Mesothelial cell of epicardium (in vitro differentiated cells): ENCODE measurements at regions not wholly inside any gene's neighbourhood (a gene's known extent, or its start where the extent isn't known, plus 50 kb on each side); places are given as distances from the start of the nearest gene placed in this dataset.

Experiments
- DNase-seq, 2 experiments: peaks; one replicate each; pipeline ENCODE4 v3.0.0; 2021; ENCODE audit warnings: low spot score in 2 of 2; ENCODE audit not compliant: unreplicated experiment in 2 of 2
- H3K27ac Mint-ChIP-seq: 2 replicates; pipeline ENCODE4 v1.8.0; 2021; ENCODE audit warnings: mixed read lengths
- H3K27me3 Mint-ChIP-seq: 2 replicates; pipeline ENCODE4 v1.8.0; 2021; ENCODE audit warnings: low read depth, mixed read lengths
- H3K36me3 Mint-ChIP-seq: 2 replicates; pipeline ENCODE4 v1.8.0; 2021; ENCODE audit warnings: mixed read lengths
- H3K4me1 Mint-ChIP-seq: 2 replicates; pipeline ENCODE4 v1.8.0; 2021; ENCODE audit warnings: mixed read lengths
- H3K4me3 Mint-ChIP-seq: 2 replicates; pipeline ENCODE4 v1.8.0; 2021; ENCODE audit warnings: mild to moderate bottlenecking, moderate library complexity, mixed read lengths
- H3K9me3 Mint-ChIP-seq: 2 replicates; pipeline ENCODE4 v1.8.0; 2021; ENCODE audit warnings: mixed read lengths
- TF ChIP-seq, protein P1 (sequence below): fragments of 200-600 bp; sonication (generic); IDR thresholded peaks from one replicate; pipeline ENCODE4 v1.5.0; 2021; ENCODE audit warnings: antibody characterized with exemption; ENCODE audit not compliant: unreplicated experiment

DNA sequence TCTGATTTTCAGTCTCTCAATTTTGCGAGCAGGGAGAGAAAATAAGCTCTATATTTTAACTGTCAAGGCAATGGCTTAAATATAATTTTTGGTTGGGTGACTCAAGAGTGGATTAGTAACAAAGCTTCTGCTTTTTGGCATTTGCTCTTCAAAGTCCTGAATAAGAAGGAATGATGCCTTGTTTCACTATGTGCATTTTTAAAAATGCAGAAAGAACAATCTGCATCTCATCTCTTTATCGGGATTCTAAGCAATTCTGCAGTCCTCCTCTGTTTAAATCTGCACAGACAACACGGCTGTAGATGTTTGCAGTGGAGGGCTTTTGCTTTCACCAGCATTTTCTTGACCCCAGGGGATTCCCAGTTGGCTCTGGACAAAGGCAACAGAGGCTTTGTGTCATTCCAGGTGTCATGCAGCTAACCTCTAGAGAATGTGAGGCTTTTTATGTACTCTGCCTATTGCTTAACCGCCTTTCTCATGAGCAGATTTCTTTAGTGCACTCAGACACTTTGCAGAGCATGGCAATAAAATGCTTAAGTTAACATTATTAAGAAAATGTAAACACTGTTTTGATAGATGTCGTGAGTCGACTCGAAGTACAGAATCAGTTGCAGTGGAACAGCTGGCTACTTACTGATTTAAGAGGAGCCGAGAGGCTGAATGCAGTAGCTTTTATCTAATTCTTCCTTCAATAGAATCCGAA is 783.2 kb upstream of the NEGR1 start:
- no peak for DNase-seq

DNA sequence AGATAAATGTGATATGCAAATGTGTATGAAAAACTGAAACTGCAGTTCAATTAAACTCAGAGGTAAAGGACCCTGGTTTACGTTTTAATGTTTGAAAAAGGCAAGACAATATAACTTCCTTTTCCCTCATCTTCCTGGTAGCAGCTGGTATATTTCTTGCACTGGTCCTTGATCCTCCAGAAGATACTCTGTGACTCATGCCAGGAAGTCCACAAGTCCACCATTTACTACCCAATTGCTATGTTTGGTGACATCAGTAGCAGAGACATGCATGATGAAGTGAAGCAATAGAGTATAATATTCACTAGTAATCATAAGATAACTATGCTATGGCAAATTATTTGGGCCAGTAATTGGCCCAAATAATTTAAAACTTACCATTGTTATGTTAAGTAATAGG is 774.5 kb upstream of the NEGR1 start:
- Mint-ChIP-seq H3K4me1 (no peaks in the 10 kb centered on the region), H3K27me3 (no peaks in the 10 kb centered on the region), H3K27ac (no peak overlapping the region), H3K36me3 (peaks cover 7% of the 10 kb centered on the region), H3K4me3 (no peak overlapping the region), H3K9me3 (peaks cover 22% of the 10 kb centered on the region)
- TF ChIP-seq, protein P1, sequence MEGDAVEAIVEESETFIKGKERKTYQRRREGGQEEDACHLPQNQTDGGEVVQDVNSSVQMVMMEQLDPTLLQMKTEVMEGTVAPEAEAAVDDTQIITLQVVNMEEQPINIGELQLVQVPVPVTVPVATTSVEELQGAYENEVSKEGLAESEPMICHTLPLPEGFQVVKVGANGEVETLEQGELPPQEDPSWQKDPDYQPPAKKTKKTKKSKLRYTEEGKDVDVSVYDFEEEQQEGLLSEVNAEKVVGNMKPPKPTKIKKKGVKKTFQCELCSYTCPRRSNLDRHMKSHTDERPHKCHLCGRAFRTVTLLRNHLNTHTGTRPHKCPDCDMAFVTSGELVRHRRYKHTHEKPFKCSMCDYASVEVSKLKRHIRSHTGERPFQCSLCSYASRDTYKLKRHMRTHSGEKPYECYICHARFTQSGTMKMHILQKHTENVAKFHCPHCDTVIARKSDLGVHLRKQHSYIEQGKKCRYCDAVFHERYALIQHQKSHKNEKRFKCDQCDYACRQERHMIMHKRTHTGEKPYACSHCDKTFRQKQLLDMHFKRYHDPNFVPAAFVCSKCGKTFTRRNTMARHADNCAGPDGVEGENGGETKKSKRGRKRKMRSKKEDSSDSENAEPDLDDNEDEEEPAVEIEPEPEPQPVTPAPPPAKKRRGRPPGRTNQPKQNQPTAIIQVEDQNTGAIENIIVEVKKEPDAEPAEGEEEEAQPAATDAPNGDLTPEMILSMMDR, result no peak
- DNase-seq, result no peak

More for the DNA sequence above, 783.2 kb upstream of the NEGR1 start:
- Mint-ChIP-seq H3K4me1 (peaks cover 12% of the 10 kb centered on the region), H3K36me3 (peaks cover 9% of the 10 kb centered on the region), H3K4me3 (peak overlapping the region; percentile 13), H3K27ac (no peak overlapping the region), H3K9me3 (peaks cover 20% of the 10 kb centered on the region), H3K27me3 (no peaks in the 10 kb centered on the region)
- TF ChIP-seq, protein P1, result no peak

DNA sequence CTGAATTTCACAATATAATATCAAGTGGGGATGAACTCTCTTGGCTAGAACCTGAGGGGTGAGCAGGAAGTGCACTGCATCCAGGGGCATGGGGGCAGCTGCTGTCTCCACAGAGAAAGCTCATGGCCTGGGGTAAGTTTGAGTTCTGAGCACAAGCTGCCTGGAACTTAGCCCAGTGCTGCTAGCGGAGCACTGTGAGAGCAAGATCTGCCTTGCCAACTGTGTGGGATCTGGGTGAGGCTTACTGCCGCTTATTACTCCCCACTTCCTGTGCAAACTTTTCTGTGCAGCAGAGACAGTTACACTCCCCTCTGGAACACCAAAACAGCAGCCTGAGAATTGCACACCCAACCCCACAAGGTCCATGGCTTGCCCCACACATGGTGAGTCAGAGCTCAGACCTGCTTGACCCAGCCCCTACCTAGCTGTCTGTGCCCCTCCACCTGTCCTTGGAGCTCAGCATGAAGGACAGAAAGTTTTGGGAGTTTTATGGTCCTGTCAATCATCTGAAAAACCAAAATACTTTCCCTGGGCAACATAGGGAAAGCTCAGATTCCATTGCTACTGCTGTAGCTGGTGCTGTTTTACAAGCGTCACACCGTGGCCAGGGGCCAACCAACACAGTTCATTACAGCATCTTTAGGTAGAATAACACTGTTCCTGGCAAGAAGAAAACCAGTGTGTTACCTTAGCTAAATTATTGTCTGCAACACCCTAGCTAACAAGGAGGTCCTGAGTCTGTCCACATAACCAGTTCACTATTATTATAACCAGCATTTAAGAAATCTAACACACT is 762.1 kb upstream of the NEGR1 start:
- Mint-ChIP-seq H3K4me1 (peaks cover 3% of the 10 kb centered on the region), H3K9me3 (peaks cover 6% of the 10 kb centered on the region), H3K4me3 (no peak overlapping the region), H3K36me3 (no peaks in the 10 kb centered on the region), H3K27me3 (no peaks in the 10 kb centered on the region), H3K27ac (no peak overlapping the region)
- no peak for DNase-seq
- TF ChIP-seq, protein P1, result no peak

DNA sequence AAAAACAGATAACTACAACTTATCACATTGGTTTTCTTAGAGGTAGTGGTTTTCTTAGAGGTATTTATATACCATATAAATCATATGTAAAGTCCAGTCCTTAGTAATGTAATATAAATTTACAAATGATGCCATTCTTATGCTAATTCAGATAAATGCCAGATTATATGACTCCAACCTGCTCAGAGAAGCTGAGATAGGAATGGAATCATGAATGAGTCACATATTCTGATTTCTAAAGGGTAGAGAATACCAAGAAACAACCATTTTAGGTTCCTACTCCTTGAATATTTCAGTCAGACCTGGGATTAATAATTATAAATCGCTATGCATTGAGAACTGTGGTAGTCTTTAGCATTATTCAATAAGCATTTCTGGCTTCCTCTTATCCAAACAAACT is 760.1 kb upstream of the NEGR1 start:
- Mint-ChIP-seq H3K9me3 (peaks cover 2% of the 10 kb centered on the region), H3K4me1 (peaks cover 3% of the 10 kb centered on the region), H3K27ac (no peak overlapping the region), H3K36me3 (no peaks in the 10 kb centered on the region), H3K27me3 (no peaks in the 10 kb centered on the region), H3K4me3 (no peak overlapping the region)
- no peak for DNase-seq
- TF ChIP-seq, protein P1, result no peak

DNA sequence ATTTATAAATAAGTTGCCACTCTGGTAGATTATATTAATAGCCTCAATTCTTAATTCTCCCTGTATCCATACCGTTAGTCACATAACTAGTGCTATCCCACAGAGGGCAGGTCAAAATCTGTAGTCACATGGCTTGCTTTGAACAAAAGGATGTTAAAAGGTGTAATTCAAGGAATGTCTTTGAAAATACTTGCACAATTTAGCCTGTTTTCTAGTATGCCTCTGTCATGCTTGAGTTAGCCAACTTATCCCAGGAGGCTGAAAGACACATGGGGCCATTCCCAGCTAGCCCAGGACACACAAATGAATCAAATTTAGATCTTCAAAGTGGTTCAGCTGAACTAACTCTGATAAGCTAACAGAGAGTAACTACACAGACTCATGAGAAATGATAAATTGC is 758.5 kb upstream of the NEGR1 start:
- Mint-ChIP-seq H3K4me1 (peaks cover 3% of the 10 kb centered on the region), H3K9me3 (no peaks in the 10 kb centered on the region), H3K27me3 (no peaks in the 10 kb centered on the region), H3K27ac (no peak overlapping the region), H3K36me3 (no peaks in the 10 kb centered on the region), H3K4me3 (no peak overlapping the region)
- DNase-seq, result no peak
- TF ChIP-seq, protein P1, result no peak
